GM12872 (cell line): ENCODE measurements at regions not wholly inside any gene's neighbourhood (a gene's known extent, or its start where the extent isn't known, plus 50 kb on each side); places are given as distances from the start of the nearest gene placed in this dataset.

Source experiments
- CTCF ChIP-seq: IDR thresholded peaks from 3 replicates; pipeline ENCODE4 v1.5.1; 2011; ENCODE audit warnings: low read depth, mild to moderate bottlenecking, low read length, moderate library complexity; ENCODE audit not compliant: insufficient read depth

GRCh38 chr20:48205786-48206185, 420.5 kb upstream of the SULF2 start:
- TF ChIP-seq CTCF, result no peak

GRCh38 chr20:48205281-48205782, 420.1 kb upstream of the SULF2 start:
- no peak for TF ChIP-seq CTCF

- no peak for TF ChIP-seq CTCF
These were observed 419.2 kb upstream of the SULF2 start for GRCh38 chr20:48204499-48204898.

DNA sequence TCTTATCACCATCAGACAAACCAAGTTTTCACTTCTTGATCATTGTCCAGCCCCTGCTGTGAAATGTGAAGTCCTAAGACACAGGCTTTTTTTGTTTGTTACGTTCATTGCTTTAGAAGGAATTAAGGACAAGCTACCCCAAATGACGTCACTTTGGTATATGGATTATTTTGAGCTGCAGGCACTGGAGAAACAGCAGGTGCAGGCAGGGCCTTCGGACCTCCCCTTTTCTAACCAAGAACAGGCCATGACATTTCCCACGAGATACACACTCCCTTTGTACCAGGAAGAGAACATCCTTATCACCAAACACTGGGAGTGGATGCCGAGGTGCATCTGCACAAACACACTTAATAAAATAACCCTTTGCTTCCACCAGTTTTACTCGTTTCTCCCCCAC, 418.0 kb upstream of the SULF2 start:
- TF ChIP-seq CTCF, result no peak

GRCh38 chr20:48202334-48203113, 417.2 kb upstream of the SULF2 start:
- TF ChIP-seq CTCF, result no peak

GRCh38 chr20:48201885-48202284, 416.6 kb upstream of the SULF2 start:
- no peak for TF ChIP-seq CTCF

DNA sequence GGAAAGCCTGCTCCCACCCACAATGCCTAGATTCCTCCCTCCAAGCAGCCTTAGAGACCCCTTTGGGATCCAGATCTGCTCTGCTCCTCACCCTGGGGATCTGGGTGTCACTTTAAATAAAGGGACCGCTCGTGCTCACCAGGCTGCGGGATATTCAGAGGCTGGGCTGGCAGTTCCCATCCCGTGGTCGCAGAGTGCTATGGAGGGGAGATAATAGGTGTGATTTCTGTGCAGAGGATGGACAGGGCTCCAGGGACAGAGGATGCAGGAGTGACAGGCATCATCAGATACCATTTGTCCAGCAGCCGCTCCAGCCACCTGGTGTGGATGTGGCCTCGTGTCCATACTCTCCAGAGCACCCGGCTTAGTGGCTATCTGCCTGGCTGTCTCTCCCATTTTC, 415.9 kb upstream of the SULF2 start:
- TF ChIP-seq CTCF, result no peak
